NCI-H748 (cell line): ENCODE measurements at regions not wholly inside any gene's neighbourhood (a gene's known extent, or its start where the extent isn't known, plus 50 kb on each side); places are given as distances from the start of the nearest gene placed in this dataset.
A peak's percentile ranks its signal among the peaks of the same experiment; 100 is the strongest.

Experiments
- DNase-seq: peaks from one replicate; lab custom pipeline; 2025; ENCODE audit not compliant: unreplicated experiment; lab: John Stamatoyannopoulos, UW

- no peak for DNase-seq
Observed at GRCh38 chr4:64598066-64598465, 188.8 kb upstream of the TECRL start.

- no peak for DNase-seq
Observed at GRCh38 chr4:64594723-64595122, 185.5 kb upstream of the TECRL start.

GRCh38 chr4:64588507-64588906 lies 179.3 kb upstream of the TECRL start:
- no peak for DNase-seq

GRCh38 chr4:64584981-64585557 lies 175.8 kb upstream of the TECRL start:
- DNase-seq, result peak; percentile 33

- DNase-seq, result no peak
Observed at GRCh38 chr4:64584125-64584524, 174.9 kb upstream of the TECRL start.

GRCh38 chr4:64582492-64582891 lies 173.2 kb upstream of the TECRL start:
- no peak for DNase-seq

- DNase-seq, result no peak
Observed at GRCh38 chr4:64581422-64581821, 172.2 kb upstream of the TECRL start.

GRCh38 chr4:64564126-64564525 lies 154.9 kb upstream of the TECRL start:
- DNase-seq, result no peak

- DNase-seq, result no peak
Observed at GRCh38 chr4:64559571-64559970, 150.3 kb upstream of the TECRL start.

GRCh38 chr4:64551125-64551524 lies 141.9 kb upstream of the TECRL start:
- DNase-seq, result no peak

GRCh38 chr4:64545593-64545992 lies 136.3 kb upstream of the TECRL start:
- DNase-seq, result no peak

- DNase-seq, result peak; percentile 34
Observed at GRCh38 chr4:64539234-64539849, 130.1 kb upstream of the TECRL start.

- no peak for DNase-seq
Observed at GRCh38 chr4:64538219-64538618, 129.0 kb upstream of the TECRL start.

GRCh38 chr4:64533637-64534036 lies 124.4 kb upstream of the TECRL start:
- no peak for DNase-seq

- DNase-seq, result no peak
Observed at GRCh38 chr4:64533159-64533558, 123.9 kb upstream of the TECRL start.

- DNase-seq, result no peak
Observed at GRCh38 chr4:64520421-64520820, 111.2 kb upstream of the TECRL start.

GRCh38 chr4:64518600-64518999 lies 109.3 kb upstream of the TECRL start:
- no peak for DNase-seq

- no peak for DNase-seq
Observed at GRCh38 chr4:64516176-64516575, 106.9 kb upstream of the TECRL start.

- DNase-seq, result no peak
Observed at GRCh38 chr4:64508089-64508488, 98.8 kb upstream of the TECRL start.

GRCh38 chr4:64503945-64504675 lies 94.9 kb upstream of the TECRL start:
- no peak for DNase-seq

GRCh38 chr4:64503416-64503815 lies 94.2 kb upstream of the TECRL start:
- no peak for DNase-seq

- no peak for DNase-seq
Observed at GRCh38 chr4:64497491-64497890, 88.2 kb upstream of the TECRL start.
